Endothelial cell of hepatic sinusoid (primary cell): ENCODE measurements at regions not wholly inside any gene's neighbourhood (a gene's known extent, or its start where the extent isn't known, plus 50 kb on each side); places are given as distances from the start of the nearest gene placed in this dataset.
"Not testable (repeated sequence)": the region's sequence is repeated elsewhere in the genome, so short reads cannot be mapped to it uniquely, and the experiment has no call there.

Source experiments
- in situ Hi-C: cut with HindIII; loops from 2 replicates; pipeline ENCODE4 v1.10.0; 2017; ENCODE audit warnings: low sequenced_read_pairs

DNA sequence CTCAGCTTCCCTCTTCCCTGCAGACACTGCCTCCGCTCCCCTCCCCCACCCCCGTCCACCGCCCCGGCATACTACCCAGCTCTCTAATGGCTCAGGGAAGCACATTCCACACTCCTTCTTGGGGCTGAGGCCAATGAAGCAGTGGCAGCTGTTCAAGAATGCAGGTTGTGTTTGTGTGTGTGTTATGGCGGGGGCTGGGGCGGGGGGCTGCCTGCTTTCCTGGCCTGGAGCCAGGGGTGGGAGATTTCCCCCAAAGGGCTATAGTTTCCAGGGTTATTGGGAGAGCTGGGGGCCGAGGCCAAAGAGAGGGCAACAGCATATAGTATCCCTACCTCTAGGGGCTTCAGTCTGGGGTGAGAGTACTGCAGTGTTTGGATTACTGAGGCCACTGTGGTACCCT lies 149.4 kb downstream of the EFNB1 start:
- in situ Hi-C loops = no loop called here

- in situ Hi-C loops = no loop called here
Measured at GRCh38 chrX:68953331-68953730, 124.5 kb downstream of the EFNB1 start.

DNA sequence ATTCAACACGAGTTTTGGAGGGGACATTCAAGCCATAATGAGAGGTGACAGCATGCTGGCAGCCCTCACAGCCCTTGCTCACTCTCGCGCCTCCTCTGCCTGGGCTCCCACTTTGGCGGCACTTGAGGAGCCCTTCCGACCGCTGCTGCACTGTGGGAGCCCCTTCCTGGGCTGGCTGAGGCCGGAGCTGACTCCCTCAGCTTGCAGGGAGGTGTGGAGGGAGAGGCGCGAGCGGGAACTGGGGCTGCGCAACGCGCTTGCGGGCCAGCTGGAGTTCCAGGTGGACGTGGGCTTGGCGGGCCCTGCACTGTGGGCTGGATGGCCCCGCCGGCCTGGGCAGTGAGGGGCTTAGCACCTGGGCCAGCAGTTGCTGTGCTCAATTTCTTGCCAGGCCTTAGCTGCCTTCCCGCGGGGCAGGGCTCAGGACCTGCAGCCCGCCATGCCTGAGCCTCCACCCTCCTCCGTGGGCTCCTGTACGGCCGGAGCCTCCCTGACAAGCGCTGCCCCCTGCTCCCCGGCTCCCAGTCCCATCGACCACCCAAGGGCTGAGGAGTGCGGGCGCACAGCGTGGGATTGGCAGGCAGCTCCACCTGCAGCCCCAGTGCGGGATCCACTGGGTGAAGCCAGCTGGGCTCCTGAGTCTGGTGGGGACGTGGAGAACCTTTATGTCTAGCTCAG lies 123.3 kb downstream of the EFNB1 start:
- in situ Hi-C loops = not testable (repeated sequence)

GRCh38 chrX:68950937-68951336 lies 122.1 kb downstream of the EFNB1 start:
- in situ Hi-C loops = no loop called here

- in situ Hi-C loops = no loop called here
Measured at GRCh38 chrX:68947882-68948605, 119.2 kb downstream of the EFNB1 start.

GRCh38 chrX:68945603-68946228 lies 116.9 kb downstream of the EFNB1 start:
- in situ Hi-C loops = no loop called here

GRCh38 chrX:68945081-68945602 lies 116.3 kb downstream of the EFNB1 start:
- in situ Hi-C loops = no loop called here

GRCh38 chrX:68944211-68944610 lies 115.4 kb downstream of the EFNB1 start:
- in situ Hi-C loops = no loop called here

DNA sequence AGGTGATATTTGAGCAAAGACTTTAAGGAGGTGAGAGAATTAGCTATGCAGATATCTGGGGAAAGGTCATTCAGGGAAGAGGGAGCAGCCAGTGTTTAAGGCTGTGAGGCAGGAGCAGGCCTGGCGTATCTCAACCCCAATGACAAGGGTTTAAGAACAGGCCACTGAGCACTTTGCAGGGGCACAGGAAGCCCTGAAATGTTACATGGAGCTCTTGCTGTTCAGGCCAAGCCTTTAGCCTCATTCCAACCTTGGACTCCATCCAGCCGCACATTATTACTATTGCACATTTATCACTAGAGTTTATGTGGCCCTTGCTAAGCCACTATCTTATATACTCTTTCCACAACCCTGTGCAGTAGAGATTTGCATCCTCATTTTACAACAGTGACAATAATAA lies 114.0 kb downstream of the EFNB1 start:
- in situ Hi-C loops = no loop called here

DNA sequence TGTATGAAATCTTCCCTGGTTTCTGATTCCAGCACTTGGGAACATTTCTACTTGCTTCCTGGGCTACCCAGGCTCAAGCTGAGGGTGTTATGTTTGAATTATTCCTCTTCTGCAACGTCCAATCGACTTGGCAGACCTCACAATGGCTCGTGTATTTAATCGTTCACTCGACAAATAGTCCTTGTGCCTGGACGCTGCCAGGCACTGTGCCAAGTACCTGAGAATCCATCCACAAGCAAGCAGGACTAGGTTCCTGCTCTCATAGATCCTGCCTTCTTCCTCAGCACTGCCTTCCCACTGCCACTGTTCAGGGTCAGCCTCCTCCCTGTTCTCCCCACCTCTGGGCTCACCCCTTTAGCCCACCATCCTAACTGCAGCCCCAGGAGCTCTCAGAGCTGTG lies 113.3 kb downstream of the EFNB1 start:
- in situ Hi-C loops = no loop called here

GRCh38 chrX:68941385-68941952 lies 112.6 kb downstream of the EFNB1 start:
- in situ Hi-C loops = no loop called here

GRCh38 chrX:68940601-68941000 lies 111.8 kb downstream of the EFNB1 start:
- in situ Hi-C loops = no loop called here

DNA sequence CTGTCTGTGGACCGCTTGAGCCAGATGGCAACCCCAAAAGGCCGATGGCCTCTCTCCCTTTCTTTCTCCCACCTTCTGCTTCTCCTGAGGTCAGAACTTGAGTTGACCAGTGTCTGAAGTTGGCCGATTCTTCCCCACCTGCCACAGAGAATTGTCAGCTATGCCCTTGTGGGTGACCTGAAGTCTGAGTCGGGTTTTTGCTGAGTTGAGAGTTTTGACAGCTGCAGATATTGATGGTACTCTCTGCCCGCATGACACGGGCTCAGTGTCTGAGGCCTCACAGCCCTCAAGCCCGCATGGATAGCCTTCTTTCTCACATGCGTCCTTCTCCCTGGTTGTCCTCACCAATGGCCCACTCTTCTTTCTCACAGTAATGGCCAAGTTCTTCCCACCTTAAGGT lies 111.0 kb downstream of the EFNB1 start:
- in situ Hi-C loops = no loop called here

GRCh38 chrX:68938244-68939004 lies 109.6 kb downstream of the EFNB1 start:
- in situ Hi-C loops = no loop called here

DNA sequence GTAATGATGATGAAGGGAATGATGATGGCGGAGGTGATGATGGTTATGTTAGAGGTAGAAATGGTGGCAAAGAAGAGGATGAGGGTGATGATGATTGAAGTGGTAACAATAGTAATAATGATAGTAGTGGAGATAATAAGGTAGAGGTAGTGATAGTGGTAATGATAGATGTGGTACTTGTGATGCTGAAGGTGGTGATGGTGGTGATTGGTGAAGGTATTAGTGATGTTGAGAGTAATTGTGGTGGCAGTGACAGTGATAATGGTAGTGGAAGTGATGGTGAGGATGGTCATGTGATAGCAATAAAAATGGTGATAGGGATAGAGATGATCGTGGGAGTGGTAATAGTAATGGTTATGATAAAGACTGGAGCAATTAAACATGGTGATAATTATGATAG lies 108.8 kb downstream of the EFNB1 start:
- in situ Hi-C loops = no loop called here

- in situ Hi-C loops = no loop called here
Measured at GRCh38 chrX:68936608-68937007, 107.8 kb downstream of the EFNB1 start.

DNA sequence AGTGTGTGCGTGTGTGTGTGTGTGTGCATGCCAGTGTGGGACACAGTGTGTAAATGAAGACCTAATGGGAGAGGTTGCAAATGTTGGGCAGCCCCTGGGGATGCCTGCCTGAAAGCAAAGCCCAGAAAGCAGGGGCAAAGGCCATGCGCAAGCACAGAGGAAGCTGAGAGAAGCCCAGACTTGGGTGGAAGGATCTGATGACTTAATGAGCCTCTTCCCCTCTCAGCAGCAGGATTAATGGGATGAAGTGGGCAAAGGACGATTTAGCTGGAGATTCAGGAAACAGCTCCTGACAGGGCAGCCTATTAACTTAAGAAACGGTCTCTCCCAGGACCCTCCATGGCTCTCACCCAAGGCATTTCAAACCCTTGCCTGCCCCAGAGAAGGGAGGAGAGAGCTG lies 107.3 kb downstream of the EFNB1 start:
- in situ Hi-C loops = no loop called here

- in situ Hi-C loops = no loop called here
Measured at GRCh38 chrX:68935362-68935761, 106.5 kb downstream of the EFNB1 start.

DNA sequence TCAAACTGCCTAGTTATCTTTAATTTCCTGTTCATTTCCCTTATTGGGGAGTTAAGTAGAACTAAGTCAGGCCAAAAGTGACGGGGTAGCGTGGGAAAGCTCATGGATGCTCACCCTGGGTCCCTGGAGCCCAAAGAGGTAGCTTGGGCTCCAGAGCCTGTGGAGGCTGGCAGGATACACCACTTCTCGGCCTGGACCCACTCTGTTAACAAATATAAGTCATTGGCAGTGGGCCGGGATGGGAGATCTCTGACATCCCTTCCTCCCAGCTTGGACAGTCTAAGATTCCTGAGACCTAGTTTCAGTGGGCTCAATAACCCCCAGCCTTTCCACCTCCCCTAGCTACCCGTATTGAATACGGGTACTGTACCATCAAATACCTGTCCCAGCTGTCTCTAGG lies 106.1 kb downstream of the EFNB1 start:
- in situ Hi-C loops = no loop called here

DNA sequence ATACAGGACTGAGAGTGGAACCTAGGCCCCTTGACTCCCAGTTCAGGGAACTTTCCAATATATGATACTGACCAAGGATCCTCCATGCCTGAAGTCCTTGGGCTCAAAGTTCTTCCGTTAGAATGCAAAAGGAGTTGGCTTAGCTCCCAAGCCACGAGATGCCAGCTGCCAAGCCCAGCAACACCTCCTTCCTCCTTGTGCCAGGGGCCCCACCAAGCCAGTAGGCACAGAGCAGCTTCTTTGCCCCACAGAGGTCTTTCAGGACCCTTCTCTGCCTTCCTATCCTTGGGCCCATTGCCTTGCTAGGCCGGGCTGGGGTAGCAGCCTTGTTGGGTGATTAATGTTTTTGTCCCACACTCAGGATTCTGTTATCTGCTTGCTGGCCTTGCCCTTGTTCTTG lies 105.6 kb downstream of the EFNB1 start:
- in situ Hi-C loops = no loop called here

DNA sequence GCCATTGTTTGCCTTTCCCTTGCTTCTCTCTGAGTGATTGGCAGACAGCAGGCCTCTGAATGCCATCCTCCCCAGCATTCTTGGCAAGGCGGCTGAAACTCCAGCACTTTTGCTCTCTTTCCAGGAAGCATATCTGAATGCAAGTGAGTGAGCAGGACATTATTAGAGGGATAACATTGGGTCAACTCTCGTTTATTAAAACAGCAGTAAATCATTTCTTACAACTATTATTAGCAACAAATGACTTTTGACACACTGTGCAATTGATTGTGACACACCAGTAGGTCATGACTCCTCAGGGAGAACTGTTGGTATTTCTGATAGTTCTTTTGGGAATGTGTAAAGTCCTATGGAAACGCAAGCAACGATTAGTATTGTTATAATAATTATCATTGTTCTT lies 103.8 kb downstream of the EFNB1 start:
- in situ Hi-C loops = no loop called here
